GM12878 (cell line): ENCODE measurements at regions not wholly inside any gene's neighbourhood (a gene's known extent, or its start where the extent isn't known, plus 50 kb on each side); places are given as distances from the start of the nearest gene placed in this dataset.

Experiments
- BCL3 ChIP-seq: IDR thresholded peaks from 2 replicates; pipeline ENCODE4 v1.6.1; 2011; ENCODE audit warnings: borderline replicate concordance, low read depth, mild to moderate bottlenecking, moderate library complexity, low read length; ENCODE audit not compliant: insufficient read depth, poor library complexity, severe bottlenecking
- BHLHE40 ChIP-seq, 2 experiments: fragments of 450-650 bp in 1 of 2; IDR thresholded peaks; 2 replicates each; pipeline ENCODE4 v1.6.1; 2011 to 2017; ENCODE audit warnings: low read depth in 2 of 2, borderline replicate concordance in 1 of 2, improper control_type of control experiment in 1 of 2, low read length in 1 of 2, mild to moderate bottlenecking in 1 of 2
- CREB1 ChIP-seq: IDR thresholded peaks from 2 replicates; pipeline ENCODE4 v1.6.1; 2012; ENCODE audit warnings: low read depth, mild to moderate bottlenecking, inconsistent platforms
- CTCF ChIP-seq, 3 experiments: IDR thresholded peaks in 2 of 3; conservative IDR thresholded peaks in 1 of 3; 2 replicates each; pipeline ENCODE4 v1.5.1; 2011; ENCODE audit warnings: low read depth in 3 of 3, low read length in 3 of 3, mild to moderate bottlenecking in 3 of 3, control low read depth in 2 of 3, moderate library complexity in 2 of 3, inconsistent platforms in 1 of 3, mixed read lengths in 1 of 3; ENCODE audit not compliant: control insufficient read depth in 2 of 3, insufficient read depth in 1 of 3; ENCODE audit errors: extremely low read depth in 1 of 3
- IKZF2 ChIP-seq, 2 experiments: fragments of 450-650 bp; IDR thresholded peaks; 2 replicates each; pipeline ENCODE4 v1.6.1; 2017; ENCODE audit warnings: mild to moderate bottlenecking in 2 of 2, moderate library complexity in 2 of 2
- IRF3 ChIP-seq: fragments of 450-650 bp; IDR thresholded peaks from 2 replicates; pipeline ENCODE4 v1.6.1; 2014; ENCODE audit warnings: mild to moderate bottlenecking
- NBN ChIP-seq: fragments of 450-650 bp; IDR thresholded peaks from 2 replicates; pipeline ENCODE4 v1.6.1; 2016
- NKRF ChIP-seq: fragments of 450-650 bp; conservative IDR thresholded peaks from 2 replicates; pipeline ENCODE4 v1.6.1; 2017; ENCODE audit warnings: mild to moderate bottlenecking, moderate library complexity
- SKIL ChIP-seq: fragments of 450-650 bp; IDR thresholded peaks from 2 replicates; pipeline ENCODE4 v1.6.1; 2017; ENCODE audit warnings: mild to moderate bottlenecking, low read depth, inconsistent platforms; ENCODE audit not compliant: poor library complexity, severe bottlenecking
- TARDBP ChIP-seq: IDR thresholded peaks from 2 replicates; pipeline ENCODE4 v1.6.1; 2016; ENCODE audit warnings: borderline replicate concordance
- TCF7 ChIP-seq: IDR thresholded peaks from 2 replicates; pipeline ENCODE4 v1.6.1; 2014; ENCODE audit warnings: antibody characterized with exemption, borderline replicate concordance
- ZZZ3 ChIP-seq: IDR thresholded peaks from 2 replicates; pipeline ENCODE4 v1.6.1; 2011; ENCODE audit warnings: low read depth; ENCODE audit not compliant: control insufficient read depth, insufficient read length
- TF ChIP-seq, protein P1 (sequence below): IDR thresholded peaks from 2 replicates; pipeline ENCODE4 v1.6.1; 2011; ENCODE audit warnings: mild to moderate bottlenecking, low read depth, low read length, moderate library complexity; ENCODE audit not compliant: insufficient replicate concordance
- TF ChIP-seq, protein P2 (sequence below): fragments of 450-650 bp; IDR thresholded peaks from 2 replicates; pipeline ENCODE4 v1.6.1; 2017; ENCODE audit warnings: low read depth, mild to moderate bottlenecking, moderate library complexity
- TF ChIP-seq, protein P3 (sequence below): IDR thresholded peaks from 2 replicates; pipeline ENCODE4 v1.6.1; 2011; ENCODE audit warnings: low read depth, mild to moderate bottlenecking, low read length, moderate library complexity, borderline replicate concordance; ENCODE audit errors: extremely low read depth

GRCh38 chr2:101623031-101623521 lies 74.4 kb upstream of the MAP4K4 start (continued):
- TF ChIP-seq, protein P1, sequence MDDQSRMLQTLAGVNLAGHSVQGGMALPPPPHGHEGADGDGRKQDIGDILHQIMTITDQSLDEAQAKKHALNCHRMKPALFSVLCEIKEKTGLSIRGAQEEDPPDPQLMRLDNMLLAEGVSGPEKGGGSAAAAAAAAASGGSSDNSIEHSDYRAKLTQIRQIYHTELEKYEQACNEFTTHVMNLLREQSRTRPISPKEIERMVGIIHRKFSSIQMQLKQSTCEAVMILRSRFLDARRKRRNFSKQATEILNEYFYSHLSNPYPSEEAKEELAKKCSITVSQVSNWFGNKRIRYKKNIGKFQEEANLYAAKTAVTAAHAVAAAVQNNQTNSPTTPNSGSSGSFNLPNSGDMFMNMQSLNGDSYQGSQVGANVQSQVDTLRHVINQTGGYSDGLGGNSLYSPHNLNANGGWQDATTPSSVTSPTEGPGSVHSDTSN = peak; percentile 81
- no peak for TF ChIP-seq IRF3
- peak; percentile 92 for TF ChIP-seq IKZF2 (IDR thresholded peaks at IDR 0.05)
- TF ChIP-seq NBN = peak; percentile 73; the same call in 1 of the 2 replicates
- no peak for TF ChIP-seq NKRF
- peak; percentile 53 for TF ChIP-seq SKIL
- TF ChIP-seq, protein P2, sequence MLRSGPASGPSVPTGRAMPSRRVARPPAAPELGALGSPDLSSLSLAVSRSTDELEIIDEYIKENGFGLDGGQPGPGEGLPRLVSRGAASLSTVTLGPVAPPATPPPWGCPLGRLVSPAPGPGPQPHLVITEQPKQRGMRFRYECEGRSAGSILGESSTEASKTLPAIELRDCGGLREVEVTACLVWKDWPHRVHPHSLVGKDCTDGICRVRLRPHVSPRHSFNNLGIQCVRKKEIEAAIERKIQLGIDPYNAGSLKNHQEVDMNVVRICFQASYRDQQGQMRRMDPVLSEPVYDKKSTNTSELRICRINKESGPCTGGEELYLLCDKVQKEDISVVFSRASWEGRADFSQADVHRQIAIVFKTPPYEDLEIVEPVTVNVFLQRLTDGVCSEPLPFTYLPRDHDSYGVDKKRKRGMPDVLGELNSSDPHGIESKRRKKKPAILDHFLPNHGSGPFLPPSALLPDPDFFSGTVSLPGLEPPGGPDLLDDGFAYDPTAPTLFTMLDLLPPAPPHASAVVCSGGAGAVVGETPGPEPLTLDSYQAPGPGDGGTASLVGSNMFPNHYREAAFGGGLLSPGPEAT = peak; percentile 70; the same call in 1 of the 2 replicates
- no peak for TF ChIP-seq ZZZ3
- TF ChIP-seq CREB1 = peak; percentile 81
- no peak for TF ChIP-seq TARDBP
- TF ChIP-seq, protein P3, sequence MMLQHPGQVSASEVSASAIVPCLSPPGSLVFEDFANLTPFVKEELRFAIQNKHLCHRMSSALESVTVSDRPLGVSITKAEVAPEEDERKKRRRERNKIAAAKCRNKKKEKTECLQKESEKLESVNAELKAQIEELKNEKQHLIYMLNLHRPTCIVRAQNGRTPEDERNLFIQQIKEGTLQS = no peak
- TF ChIP-seq TCF7 = no peak
- TF ChIP-seq CTCF (IDR thresholded peaks at IDR 0.05 in 2 of 3, conservative IDR thresholded peaks at IDR 0.05 in 1 of 3; ENCODE audit: control insufficient read depth in 2 of 3, extremely low read depth in 1 of 3, insufficient read depth in 1 of 3, low read depth in 3 of 3, low read length in 3 of 3) = no peak
- TF ChIP-seq BCL3 = no peak
- peak in 1 of 2 experiments; percentile 29; a peak in 1 of 4 replicates for TF ChIP-seq BHLHE40 (IDR thresholded peaks at IDR 0.05; ENCODE audit: borderline replicate concordance in 1 of 2, low read depth in 2 of 2, low read length in 1 of 2)
